ENCODE measurements at regions not wholly inside any gene's neighbourhood (a gene's known extent, or its start where the extent isn't known, plus 50 kb on each side); places are given as distances from the start of the nearest gene placed in this dataset.

DNA sequence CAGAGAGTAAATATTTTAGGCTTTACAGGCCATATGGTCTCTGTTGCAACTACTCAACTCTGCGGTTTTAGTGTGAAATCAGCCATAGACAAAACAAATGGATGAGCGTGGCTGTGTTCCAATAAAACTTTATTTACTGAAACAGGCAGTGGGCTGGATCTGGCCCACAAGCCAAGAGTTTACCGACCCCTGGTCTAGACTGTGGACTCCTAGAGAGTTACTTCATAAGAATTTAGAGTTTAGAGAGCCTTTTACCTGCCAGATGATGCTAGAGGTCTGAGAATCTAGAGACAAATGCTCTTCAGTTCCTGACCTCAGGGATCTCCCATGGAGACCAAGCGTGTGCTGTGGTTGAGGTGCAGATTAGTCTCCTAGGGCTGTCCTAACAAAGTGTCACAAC is 174.8 kb downstream of the PTEN start:
- TF ChIP-seq GATA3 (IDR thresholded peaks at IDR 0.05; ENCODE audit: low read depth, low read length), result no peak
- no peak for TF ChIP-seq GATA2 (IDR thresholded peaks at IDR 0.05; ENCODE audit: low read depth, low read length)

All from SH-SY5Y (cell line).